NCI-H1417 (cell line): ENCODE measurements at regions not wholly inside any gene's neighbourhood (a gene's known extent, or its start where the extent isn't known, plus 50 kb on each side); places are given as distances from the start of the nearest gene placed in this dataset.

ENCODE experiments used
- DNase-seq, 3 experiments: peaks; one replicate each; lab custom pipeline; 2025; lab: John Stamatoyannopoulos, UW

DNA sequence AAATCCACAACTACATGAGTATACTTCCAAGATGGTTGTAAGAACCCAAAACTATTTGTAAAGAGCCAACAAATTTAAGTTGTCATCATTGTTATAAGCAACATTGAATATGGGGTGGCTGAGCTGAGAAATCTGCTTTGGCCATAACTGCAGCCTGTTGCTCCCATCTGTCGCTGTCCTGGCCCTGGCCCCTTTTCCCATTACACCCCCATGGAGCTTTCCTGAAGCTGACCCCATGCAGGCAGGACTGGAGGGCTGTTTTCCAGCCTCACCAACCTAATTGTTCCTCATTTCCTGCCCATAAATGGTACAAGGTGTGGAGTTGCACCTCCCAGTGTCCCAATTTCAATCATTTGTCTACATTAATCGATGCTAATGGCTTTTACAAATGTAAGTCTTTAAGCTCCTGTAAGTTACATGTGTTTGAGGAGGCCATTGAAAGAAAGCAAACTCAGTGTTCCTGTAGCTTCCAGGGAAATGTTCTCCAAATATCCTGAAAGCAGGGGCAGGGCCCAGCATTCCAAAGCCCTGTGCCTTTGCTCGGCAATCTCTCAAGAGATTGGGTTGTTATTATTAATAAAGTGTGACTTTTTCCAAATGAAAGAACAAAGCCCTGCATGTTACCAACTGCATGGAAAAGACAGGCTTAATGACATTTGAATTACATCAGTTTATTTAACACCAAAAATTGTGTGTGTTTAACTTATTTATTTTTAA, 545.9 kb downstream of the PLPP3 start:
- DNase-seq: no peak

DNA sequence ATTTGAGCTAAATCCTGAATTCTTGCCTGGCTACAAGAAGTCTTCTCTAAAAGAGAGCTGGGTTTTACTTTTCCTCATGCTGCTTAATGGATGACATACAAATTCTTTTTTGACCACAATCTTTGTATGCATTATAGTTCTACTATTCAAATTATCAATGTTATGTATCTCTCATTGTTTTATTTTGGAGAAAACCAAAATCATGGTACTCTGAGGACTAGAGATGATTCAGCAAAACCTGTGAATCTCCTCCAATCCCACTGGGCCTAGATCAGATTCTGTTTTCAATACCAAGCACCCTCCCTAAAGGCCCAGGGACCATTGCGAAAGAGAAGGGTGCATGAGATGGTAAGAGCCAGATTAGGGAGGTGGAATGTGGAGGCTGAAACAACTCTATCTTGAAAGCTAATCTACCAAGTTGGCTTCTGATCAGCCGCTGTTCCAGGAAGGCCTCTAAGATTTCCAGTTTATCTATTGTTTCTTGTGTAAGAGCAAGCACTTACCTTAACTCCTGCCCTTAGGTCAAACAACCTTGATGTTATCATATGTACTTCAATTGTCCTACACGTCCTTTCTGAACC, 547.2 kb downstream of the PLPP3 start:
- DNase-seq: no peak

- DNase-seq: no peak
Measured at GRCh38 chr1:56031001-56031400, 548.4 kb downstream of the PLPP3 start.

- no peak for DNase-seq
Measured at GRCh38 chr1:56029319-56030003, 549.9 kb downstream of the PLPP3 start.

- no peak for DNase-seq
Measured at GRCh38 chr1:56028911-56029310, 550.5 kb downstream of the PLPP3 start.

DNA sequence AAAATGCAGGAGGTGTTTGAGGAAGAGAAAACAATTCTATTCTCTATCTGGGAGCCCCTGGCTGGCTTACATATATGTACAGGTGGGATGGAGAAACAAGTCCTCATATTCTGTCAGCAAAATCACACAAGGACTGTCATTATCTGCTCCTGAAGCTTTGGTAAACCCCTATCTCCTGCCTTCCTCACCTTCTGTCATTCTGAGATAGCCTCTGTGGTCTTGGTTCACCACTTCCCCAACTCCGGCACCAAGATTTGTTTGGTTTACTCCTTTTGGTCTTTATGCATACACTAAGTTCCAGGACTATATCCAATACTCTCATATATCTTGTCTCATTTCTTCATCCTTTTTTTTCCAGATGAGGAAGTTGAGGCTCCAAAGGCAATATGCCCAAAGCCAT, 551.1 kb downstream of the PLPP3 start:
- no peak for DNase-seq

DNA sequence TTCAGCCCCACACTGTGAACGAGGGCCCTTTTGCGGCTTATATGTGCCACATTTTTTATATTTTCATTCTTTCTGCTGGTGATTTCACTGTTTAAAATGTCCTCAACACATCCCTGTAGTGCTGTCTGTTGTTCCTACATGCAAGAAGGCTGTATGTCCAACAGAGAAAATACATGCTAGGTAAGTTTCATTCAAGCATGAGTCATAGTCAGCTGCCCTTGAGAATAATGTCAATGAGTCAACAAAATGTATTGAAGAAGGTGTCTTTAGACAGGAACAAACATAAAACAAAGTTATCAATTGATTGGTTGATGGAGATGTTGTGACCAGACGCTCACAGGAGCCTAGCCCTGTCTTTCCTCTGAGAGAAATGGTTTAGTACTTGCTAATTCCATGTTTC, 553.4 kb downstream of the PLPP3 start:
- DNase-seq: peak in 1 of 3 experiments; percentile 4

- no peak for DNase-seq
Measured at GRCh38 chr1:56024155-56024554, 555.2 kb downstream of the PLPP3 start.

GRCh38 chr1:56019922-56020321, 559.4 kb downstream of the PLPP3 start:
- DNase-seq: peak in 1 of 3 experiments; percentile 2

- DNase-seq: no peak
Measured at GRCh38 chr1:56019472-56019871, 559.9 kb downstream of the PLPP3 start.

DNA sequence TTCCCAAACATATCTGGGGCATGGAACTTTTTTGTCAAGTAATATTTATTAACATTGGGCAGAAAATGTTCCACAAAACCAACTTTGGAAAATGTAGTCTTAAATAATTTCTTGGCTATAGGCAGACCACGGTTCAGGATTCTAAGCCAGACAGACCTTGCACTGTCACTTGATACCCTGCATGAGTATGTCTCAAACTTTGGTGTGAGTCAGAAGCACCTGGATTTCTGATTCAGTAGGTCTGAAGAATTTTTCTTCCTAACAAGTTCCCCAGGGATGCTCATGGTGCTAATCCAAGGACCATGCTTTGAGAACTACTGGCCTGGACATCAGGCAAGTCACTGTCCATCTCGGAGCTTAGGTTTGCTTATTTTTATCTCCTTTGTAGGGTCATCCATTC, 562.0 kb downstream of the PLPP3 start:
- DNase-seq: no peak

DNA sequence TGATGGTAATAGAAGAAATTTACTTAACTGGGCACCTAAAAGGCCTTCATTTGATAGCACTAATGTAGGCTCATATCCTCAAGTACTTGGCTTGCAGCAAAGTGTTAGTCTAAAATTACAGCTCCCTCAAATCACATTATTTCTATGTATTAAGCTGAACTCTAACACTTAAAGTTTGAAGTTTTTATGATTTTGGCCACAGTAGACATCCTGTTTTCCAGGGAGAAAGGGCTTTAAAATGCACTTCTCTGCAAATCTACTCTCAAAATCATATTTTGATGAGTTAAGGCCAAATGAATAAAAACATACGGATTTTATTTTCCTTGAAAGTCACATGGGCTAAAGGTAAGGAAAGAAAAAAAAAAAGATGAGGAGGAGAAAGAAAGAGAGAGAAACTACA, 575.5 kb downstream of the PLPP3 start:
- no peak for DNase-seq

DNA sequence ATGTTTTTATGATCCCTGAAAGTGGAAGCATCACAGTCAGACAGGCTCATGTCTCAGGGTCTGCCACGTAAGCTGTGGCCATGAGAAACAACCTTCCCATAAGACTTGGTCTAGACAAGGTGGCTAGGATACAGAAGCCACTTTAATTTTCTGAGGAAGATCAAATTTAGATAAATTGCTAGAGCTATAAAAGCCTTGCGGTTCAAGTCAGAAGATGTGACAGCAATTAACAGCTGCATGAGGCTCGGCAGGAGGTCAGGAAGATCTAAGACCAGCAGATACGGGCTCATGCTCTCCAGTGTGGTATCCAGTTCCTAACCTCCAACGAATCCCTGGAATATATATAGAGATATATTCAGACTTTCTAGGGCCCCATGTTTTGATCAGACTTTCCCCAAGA, 577.1 kb downstream of the PLPP3 start:
- DNase-seq: no peak

GRCh38 chr1:56000424-56000823, 578.9 kb downstream of the PLPP3 start:
- no peak for DNase-seq

GRCh38 chr1:55997536-55997935, 581.8 kb downstream of the PLPP3 start:
- DNase-seq: no peak

DNA sequence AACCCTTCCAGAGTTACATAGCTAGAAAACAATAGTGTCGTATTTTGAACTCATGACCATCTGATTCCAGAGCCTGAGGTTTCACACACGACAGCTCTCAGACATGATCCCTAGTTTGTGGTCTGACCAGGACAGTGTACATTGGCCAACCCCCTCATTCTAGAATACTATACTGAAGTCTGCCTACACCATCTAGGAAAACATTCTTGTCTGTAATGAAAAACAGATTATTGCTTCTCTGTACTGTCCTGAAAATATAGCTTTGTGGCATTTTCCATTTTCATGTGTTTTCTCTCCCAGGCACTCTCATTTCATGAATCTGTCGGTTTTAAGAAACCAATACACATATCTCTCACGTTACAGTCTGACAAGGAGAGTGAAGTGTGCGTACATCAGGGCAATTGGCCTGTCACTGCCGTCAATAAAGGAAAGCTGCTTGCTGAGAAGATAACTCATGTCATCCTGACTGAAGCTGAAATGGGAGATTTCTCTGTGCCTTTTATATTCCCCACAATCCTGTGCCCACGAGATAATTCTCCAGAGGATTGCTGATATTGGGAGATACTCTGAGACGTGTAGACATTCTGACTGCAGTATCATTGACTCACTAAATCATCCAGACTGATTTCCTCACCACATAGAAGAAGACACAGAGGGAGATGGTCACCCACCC, 585.6 kb downstream of the PLPP3 start:
- no peak for DNase-seq

GRCh38 chr1:55990007-55990406, 589.4 kb downstream of the PLPP3 start:
- no peak for DNase-seq

GRCh38 chr1:55988963-55989452, 590.4 kb downstream of the PLPP3 start:
- no peak for DNase-seq

- no peak for DNase-seq
Measured at GRCh38 chr1:55987491-55988249, 591.7 kb downstream of the PLPP3 start.

GRCh38 chr1:55986003-55986402, 593.4 kb downstream of the PLPP3 start:
- no peak for DNase-seq

GRCh38 chr1:55981010-55981650, 598.2 kb downstream of the PLPP3 start:
- no peak for DNase-seq
